HCT116 (cell line): ENCODE measurements at regions not wholly inside any gene's neighbourhood (a gene's known extent, or its start where the extent isn't known, plus 50 kb on each side); places are given as distances from the start of the nearest gene placed in this dataset.

Source experiments
- ATAC-seq: fragments of 200-7000 bp; cut with Tn5 transposase; 2 replicates; pipeline ENCODE4 v1.9.1; 2020; ENCODE audit warnings: mild to moderate bottlenecking, moderate library complexity
- BruUV-seq: library from RNA; stranded (reverse); fragments of 400-500 nt; replicated peaks from 2 replicates; lab custom pipeline; 2021; lab: Mats Ljungman, UMichigan
- CTCF ChIA-PET: fragments of 300-600 bp; sonication (Branson Sonifier 250); formaldehyde crosslinking; loops from one replicate; lab custom pipeline; 2021; ENCODE audit warnings: antibody characterized with exemption; lab: Charles Lee
- POLR2A ChIA-PET: fragments of 300-600, 350-600 bp; sonication (Branson Sonifier 250); formaldehyde crosslinking; loops from one replicate; lab custom pipeline; 2021; ENCODE audit warnings: antibody characterized with exemption; lab: Charles Lee
- RAD21 ChIA-PET, 2 experiments: fragments of 300-600 bp; sonication (Branson Sonifier 250); formaldehyde crosslinking; loops; one replicate each; lab custom pipeline; 2023; ENCODE audit warnings: low total read pairs in 2 of 2; ENCODE audit not compliant: uncharacterized antibody in 2 of 2, unreplicated experiment in 2 of 2, low non-redundant PET in 1 of 2; lab: Charles Lee
- DNase-seq: peaks from one replicate; pipeline ENCODE4 v3.0.0-alpha.2; 2010; ENCODE audit warnings: low read depth, low spot score
- H2AFZ ChIP-seq: fragments of 200-600 bp; shearing (Covaris generic), sonication (generic); 2 replicates; pipeline ENCODE4 v1.6.1; 2017; ENCODE audit warnings: low read depth, mixed run types, mixed read lengths, antibody characterized with exemption, low read length; ENCODE audit not compliant: poor library complexity, severe bottlenecking
- H3K27ac ChIP-seq: 2 replicates; pipeline ENCODE4 v1.5.1; 2012; ENCODE audit warnings: low read depth, low read length
- H3K27me3 ChIP-seq: fragments of 200-600 bp; sonication (generic); 2 replicates; pipeline ENCODE4 v1.6.1; 2016; ENCODE audit warnings: mixed run types, low read length, mixed read lengths; ENCODE audit not compliant: insufficient read depth
- H3K36me3 ChIP-seq, 2 experiments: fragments of 200-500 bp in 1 of 2; fragments of 200-600 bp in 1 of 2; sonication (Bioruptor generic) in 1 of 2; sonication (generic) in 1 of 2; 2 replicates each; pipeline versions ENCODE4 v1.5.1 to v1.6.1; 2014 to 2016; ENCODE audit warnings: low read length in 2 of 2, inconsistent platforms in 1 of 2, mixed read lengths in 1 of 2, mixed run types in 1 of 2; ENCODE audit not compliant: insufficient read depth in 2 of 2, control insufficient read depth in 1 of 2
- H3K4me1 ChIP-seq, 2 experiments: fragments of 200-600 bp in 1 of 2; sonication (generic) in 1 of 2; 2 replicates each; pipeline versions ENCODE4 v1.5.1 to v1.6.1; 2012 to 2017; ENCODE audit warnings: low read length in 2 of 2, inconsistent platforms in 1 of 2, mild to moderate bottlenecking in 1 of 2, mixed read lengths in 1 of 2, mixed run types in 1 of 2, moderate library complexity in 1 of 2; ENCODE audit not compliant: insufficient read depth in 2 of 2, control insufficient read depth in 1 of 2
- H3K4me2 ChIP-seq: fragments of 200-600 bp; sonication (generic); 2 replicates; pipeline ENCODE4 v1.6.1; 2017; ENCODE audit warnings: mixed run types, low read length, mixed read lengths
- H3K4me3 ChIP-seq, 2 experiments: fragments of 200-600 bp in 1 of 2; sonication (generic) in 1 of 2; replicated peaks in 1 of 2; 2 replicates each; pipeline ENCODE4 v1.5.1; 2011 to 2016; ENCODE audit warnings: low read length in 2 of 2, control low read depth in 1 of 2, low read depth in 1 of 2, mild to moderate bottlenecking in 1 of 2, mixed read lengths in 1 of 2, mixed run types in 1 of 2
- H3K79me2 ChIP-seq: fragments of 200-600 bp; sonication (generic); 2 replicates; pipeline ENCODE4 v1.6.1; 2017; ENCODE audit warnings: mild to moderate bottlenecking, mixed run types, low read length, moderate library complexity, mixed read lengths; ENCODE audit not compliant: insufficient read depth
- H3K9ac ChIP-seq: fragments of 200-600 bp; sonication (generic); 2 replicates; pipeline ENCODE4 v1.6.1; 2016; ENCODE audit warnings: low read length, mixed read lengths
- H3K9me2 ChIP-seq: fragments of 200-600 bp; sonication (generic), shearing (Covaris generic); 2 replicates; pipeline ENCODE4 v1.6.1; 2017; ENCODE audit warnings: mixed run types, mild to moderate bottlenecking, moderate library complexity; ENCODE audit not compliant: insufficient read depth
- H3K9me3 ChIP-seq, 2 experiments: fragments of 200-500 bp in 1 of 2; fragments of 200-600 bp in 1 of 2; sonication (Bioruptor generic) in 1 of 2; sonication (generic) in 1 of 2; 2 replicates each; pipeline ENCODE4 v1.6.1; 2014 to 2017; ENCODE audit warnings: low read length in 2 of 2, mixed read lengths in 2 of 2, inconsistent platforms in 1 of 2, low read depth in 1 of 2, mild to moderate bottlenecking in 1 of 2, mixed run types in 1 of 2, moderate library complexity in 1 of 2; ENCODE audit not compliant: control insufficient read depth in 1 of 2, insufficient read depth in 1 of 2
- H4K20me1 ChIP-seq: fragments of 200-600 bp; sonication (generic), shearing (Covaris generic); 2 replicates; pipeline ENCODE4 v1.6.1; 2017; ENCODE audit warnings: mixed run types, mild to moderate bottlenecking, moderate library complexity; ENCODE audit not compliant: insufficient read depth
- CBX3 ChIP-seq: IDR thresholded peaks from 2 replicates; pipeline ENCODE4 v1.6.1; 2012; ENCODE audit warnings: low read depth
- CTCF ChIP-seq, 3 experiments: fragments of 200-600 bp in 1 of 3; sonication (generic) in 1 of 3; IDR thresholded peaks in 2 of 3; conservative IDR thresholded peaks in 1 of 3; 2 replicates each; pipeline ENCODE4 v1.5.1; 2012 to 2017; ENCODE audit warnings: low read depth in 2 of 3, low read length in 2 of 3, antibody characterized with exemption in 1 of 3, borderline replicate concordance in 1 of 3, control low read depth in 1 of 3, mild to moderate bottlenecking in 1 of 3, mixed read lengths in 1 of 3, mixed run types in 1 of 3, moderate library complexity in 1 of 3; ENCODE audit not compliant: insufficient read depth in 1 of 3
- EZH2phosphoT487 ChIP-seq: fragments of 200-600 bp; IDR thresholded peaks from 2 replicates; pipeline ENCODE4 v1.6.1; 2018; ENCODE audit warnings: antibody characterized with exemption, borderline replicate concordance
- JUND ChIP-seq: IDR thresholded peaks from 2 replicates; pipeline ENCODE4 v1.6.1; 2012
- POLR2A ChIP-seq: IDR thresholded peaks from 2 replicates; pipeline ENCODE4 v1.7.0; 2011; ENCODE audit warnings: borderline replicate concordance; ENCODE audit not compliant: insufficient read depth, insufficient read length; ENCODE audit errors: extremely low read depth
- POLR2AphosphoS5 ChIP-seq: IDR thresholded peaks from 2 replicates; pipeline ENCODE4 v1.6.1; 2011; ENCODE audit warnings: mild to moderate bottlenecking, low read depth, low read length, moderate library complexity
- RAD21 ChIP-seq: IDR thresholded peaks from 2 replicates; pipeline ENCODE4 v1.6.1; 2012; ENCODE audit warnings: low read depth, mild to moderate bottlenecking
- REST ChIP-seq: IDR thresholded peaks from 2 replicates; pipeline ENCODE4 v1.6.1; 2012; ENCODE audit warnings: low read depth
- SP1 ChIP-seq: IDR thresholded peaks from 2 replicates; pipeline ENCODE4 v1.6.1; 2012; ENCODE audit warnings: low read depth
- SRF ChIP-seq: IDR thresholded peaks from 2 replicates; pipeline ENCODE4 v1.6.1; 2012; ENCODE audit warnings: low read depth
- YY1 ChIP-seq: IDR thresholded peaks from 2 replicates; pipeline ENCODE4 v1.6.1; 2011; ENCODE audit warnings: low read length, low read depth, moderate library complexity, mild to moderate bottlenecking; ENCODE audit not compliant: insufficient replicate concordance; ENCODE audit errors: extremely low read depth
- ZFX ChIP-seq: fragments of 450-650 bp; IDR thresholded peaks from 2 replicates; pipeline ENCODE4 v1.6.1; 2017
- intact Hi-C: fragments of 100-400 bp; cut with micrococcal nuclease; formaldehyde crosslinking; loops from 2 replicates; pipeline ENCODE4 v1.10.0; 2022

GRCh38 chr2:64770137-64770780 lies 116.5 kb upstream of the SERTAD2 start:
- Histone ChIP-seq H4K20me1 (no peaks in the 10 kb centered on the region), H2AFZ (peak overlapping the region; percentile 40), H3K27ac (peak overlapping the region; percentile 98), H3K9me2 (no peaks in the 10 kb centered on the region), H3K4me1 (peaks cover 32 to 55% of the 10 kb centered on the region in 2 experiments), H3K4me3 (peak overlapping the region; percentile 15 to 46; a peak in 3 of 4 replicates), H3K79me2 (no peaks in the 10 kb centered on the region), H3K27me3 (no peaks in the 10 kb centered on the region), H3K9ac (peak overlapping the region; percentile 87), H3K36me3 (no peaks in the 10 kb centered on the region), H3K9me3 (no peaks in the 10 kb centered on the region; a peak in 1 of 4 replicates), H3K4me2 (peak overlapping the region; percentile 80)
- DNase-seq: no peak
- ATAC-seq: no peak
- BruUV-seq: no TSS peak
- RAD21 ChIA-PET: no interaction called here
- CTCF ChIA-PET: interaction anchor here (1.3 to 1.6 kb wide), 2 partner anchors 19 to 122 kb away, joined by 3 read pairs; no protein-coding TSS in a partner anchor
- POLR2A ChIA-PET: interaction anchor here (1.0 to 1.5 kb wide), 3 partner anchors 9 to 22 kb away, joined by 3 to 8 read pairs (median 4); no protein-coding TSS in a partner anchor
- intact Hi-C loops: no loop called here
- TF ChIP-seq POLR2AphosphoS5 (0 out of 2 replicates have a peak, but pooled peaks have one; percentile 5), POLR2A (no peak)

- Histone ChIP-seq H4K20me1 (no peaks in the 10 kb centered on the region), H3K4me3 (peak overlapping the region in 1 of 2 experiments; percentile 46; a peak in 2 of 4 replicates), H3K4me1 (peaks cover 32 to 55% of the 10 kb centered on the region in 2 experiments), H3K9ac (peak overlapping the region; percentile 87), H3K79me2 (no peaks in the 10 kb centered on the region), H3K27ac (peak overlapping the region; percentile 98), H3K4me2 (peak overlapping the region; percentile 80), H3K9me2 (no peaks in the 10 kb centered on the region), H3K9me3 (no peaks in the 10 kb centered on the region; a peak in 1 of 4 replicates), H3K27me3 (no peaks in the 10 kb centered on the region), H2AFZ (no peak overlapping the region), H3K36me3 (no peaks in the 10 kb centered on the region)
- ATAC-seq (peak; percentile 16), DNase-seq (no peak)
- intact Hi-C loops: no loop called here
- POLR2A ChIA-PET: interaction anchor here (1.0 to 1.1 kb wide), 2 partner anchors 8 to 22 kb away, joined by 3 to 4 read pairs; no protein-coding TSS in a partner anchor
- no TSS peak for BruUV-seq
- RAD21 ChIA-PET: no interaction called here
- CTCF ChIA-PET: interaction anchor here (1.3 kb wide), 1 partner anchor 19 kb away, joined by 3 read pairs; no protein-coding TSS in a partner anchor
- TF ChIP-seq SP1: no peak
- TF ChIP-seq POLR2AphosphoS5: peak; percentile 46; the same call in 1 of the 2 replicates
- peak; percentile 61; the same call in 1 of the 2 replicates for TF ChIP-seq CBX3
- no peak for TF ChIP-seq SRF
- TF ChIP-seq EZH2phosphoT487: no peak
- TF ChIP-seq CTCF (IDR thresholded peaks at IDR 0.05 in 2 of 3, conservative IDR thresholded peaks at IDR 0.05 in 1 of 3; ENCODE audit: borderline replicate concordance in 1 of 3, insufficient read depth in 1 of 3, low read depth in 2 of 3, low read length in 2 of 3): no peak
- no peak for TF ChIP-seq YY1
- no peak for TF ChIP-seq ZFX
- TF ChIP-seq RAD21: peak; percentile 27; the same call in 1 of the 2 replicates
- TF ChIP-seq REST: no peak
- no peak for TF ChIP-seq JUND
- no peak for TF ChIP-seq POLR2A
Observed at GRCh38 chr2:64770781-64771334, 117.1 kb upstream of the SERTAD2 start.
